AG09309 (cell line): ENCODE measurements at regions not wholly inside any gene's neighbourhood (a gene's known extent, or its start where the extent isn't known, plus 50 kb on each side); places are given as distances from the start of the nearest gene placed in this dataset.
A peak's percentile ranks its signal among the peaks of the same experiment; 100 is the strongest.

Experiments used
- DNase-seq: peaks from one replicate; pipeline ENCODE4 v3.0.0-alpha.2; 2010; ENCODE audit warnings: low read depth
- H3K4me3 ChIP-seq: 2 replicates; pipeline ENCODE4 v1.5.1; 2011; ENCODE audit warnings: mild to moderate bottlenecking, low read depth, low read length, moderate library complexity; ENCODE audit not compliant: control insufficient read depth
- CTCF ChIP-seq: IDR thresholded peaks from 2 replicates; pipeline ENCODE4 v1.5.1; 2011; ENCODE audit warnings: mild to moderate bottlenecking, low read depth, low read length, inconsistent platforms; ENCODE audit not compliant: insufficient read depth, control insufficient read depth; ENCODE audit errors: missing control alignments

DNA sequence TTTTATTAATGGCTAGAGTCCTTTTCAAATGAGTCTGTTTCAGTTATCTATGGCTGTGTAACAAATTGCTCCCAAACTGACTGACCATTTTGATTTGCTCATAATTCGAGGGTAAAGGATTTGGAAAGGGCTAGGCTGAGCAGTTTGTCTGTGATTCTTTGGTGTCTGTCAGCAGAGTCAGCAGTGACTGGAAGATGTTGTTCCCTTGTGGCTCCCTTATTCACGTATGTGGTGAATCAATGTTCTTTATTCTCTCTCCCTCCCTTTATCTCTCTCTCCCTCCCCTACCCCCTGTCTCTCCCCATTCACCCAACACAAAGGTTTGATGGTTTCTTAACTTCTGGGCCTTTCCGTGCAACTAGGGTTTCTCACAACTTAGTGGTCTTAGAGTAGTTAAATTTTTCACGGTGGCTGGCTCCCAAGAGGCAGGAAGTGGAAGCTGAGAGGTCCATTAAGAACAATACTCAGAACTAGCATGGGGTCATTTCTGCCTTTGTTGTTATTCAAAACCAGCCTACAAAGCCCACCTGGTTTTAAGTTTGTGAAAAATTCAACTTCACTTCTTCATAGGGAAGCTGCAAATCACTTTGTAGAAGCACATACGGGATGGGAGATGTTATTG, 772.5 kb upstream of the SLITRK1 start:
- TF ChIP-seq CTCF: no peak
- H3K4me3 ChIP-seq: no peak overlapping the region
- DNase-seq: no peak

DNA sequence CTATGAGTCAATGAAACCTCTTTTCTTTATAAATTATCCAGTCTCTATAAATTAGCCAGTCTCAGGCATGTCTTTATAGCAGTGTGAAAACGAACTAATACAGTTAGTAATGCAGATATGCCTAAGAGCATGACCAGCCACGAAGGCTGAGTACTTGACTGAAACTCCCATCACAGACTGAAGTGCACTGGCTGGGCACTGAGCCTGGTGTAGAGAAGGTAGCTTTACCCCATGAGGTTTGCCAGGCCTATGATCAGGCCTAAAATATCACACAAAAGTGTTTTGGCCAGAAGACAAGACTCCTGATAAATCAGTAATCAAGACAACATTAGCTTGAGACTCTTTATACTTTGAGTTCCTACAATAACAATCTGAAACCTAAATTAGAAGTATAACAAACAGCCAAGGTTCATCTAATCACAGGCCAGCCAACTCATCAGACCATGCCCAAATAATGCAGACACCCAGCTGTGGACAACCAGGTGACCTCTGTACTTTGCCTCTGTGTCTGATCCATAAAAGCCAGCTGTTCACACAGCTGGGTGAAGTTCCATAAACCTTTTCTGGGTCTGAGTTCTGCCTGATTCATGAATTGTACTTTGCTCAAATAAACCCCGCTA, 771.8 kb upstream of the SLITRK1 start:
- H3K4me3 ChIP-seq: no peak overlapping the region
- DNase-seq: no peak
- TF ChIP-seq CTCF: no peak

DNA sequence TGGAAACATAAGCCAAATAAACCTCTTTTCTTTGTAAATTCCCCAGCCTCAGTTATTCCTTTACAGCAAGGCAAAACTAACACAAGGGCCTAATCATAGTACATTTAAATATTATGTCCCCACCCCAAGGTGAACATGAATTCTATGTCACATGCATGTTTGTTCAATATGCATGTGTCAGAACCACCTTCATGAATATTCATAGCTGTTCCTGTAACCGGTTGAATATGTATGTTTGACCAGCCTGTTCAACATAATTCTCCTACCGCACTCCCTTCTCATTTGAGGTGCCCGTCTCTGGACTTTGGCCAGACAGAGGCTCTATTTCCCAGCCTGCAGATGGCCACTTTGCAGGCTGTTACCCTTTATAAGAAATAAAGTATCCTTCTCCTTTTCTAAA, 769.4 kb upstream of the SLITRK1 start:
- TF ChIP-seq CTCF: no peak
- DNase-seq: no peak
- no peak overlapping the region for H3K4me3 ChIP-seq

DNA sequence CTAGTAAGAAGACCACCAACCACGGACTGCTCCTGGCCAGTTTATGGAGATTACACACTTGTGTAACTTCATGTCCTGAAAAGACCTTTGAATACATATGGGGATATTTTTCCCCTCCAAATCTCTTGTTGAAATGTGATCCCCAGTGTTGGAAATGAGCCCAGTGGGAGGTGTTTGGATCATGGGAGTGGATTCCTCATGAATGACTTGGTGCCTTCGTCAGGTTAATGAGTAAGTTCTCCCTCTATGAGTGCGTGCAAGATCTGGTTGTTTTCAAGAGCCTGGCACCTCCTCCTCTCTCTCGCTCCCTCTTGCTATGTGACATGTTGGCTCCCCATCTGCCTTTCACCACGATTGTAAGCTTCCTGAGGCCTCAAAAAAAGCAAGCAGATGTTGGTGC, 769.0 kb upstream of the SLITRK1 start:
- no peak overlapping the region for H3K4me3 ChIP-seq
- DNase-seq: no peak
- TF ChIP-seq CTCF: no peak

- no peak for DNase-seq
- TF ChIP-seq CTCF: no peak
- no peak overlapping the region for H3K4me3 ChIP-seq
Observed at GRCh38 chr13:84649853-84650252, 767.6 kb upstream of the SLITRK1 start.

DNA sequence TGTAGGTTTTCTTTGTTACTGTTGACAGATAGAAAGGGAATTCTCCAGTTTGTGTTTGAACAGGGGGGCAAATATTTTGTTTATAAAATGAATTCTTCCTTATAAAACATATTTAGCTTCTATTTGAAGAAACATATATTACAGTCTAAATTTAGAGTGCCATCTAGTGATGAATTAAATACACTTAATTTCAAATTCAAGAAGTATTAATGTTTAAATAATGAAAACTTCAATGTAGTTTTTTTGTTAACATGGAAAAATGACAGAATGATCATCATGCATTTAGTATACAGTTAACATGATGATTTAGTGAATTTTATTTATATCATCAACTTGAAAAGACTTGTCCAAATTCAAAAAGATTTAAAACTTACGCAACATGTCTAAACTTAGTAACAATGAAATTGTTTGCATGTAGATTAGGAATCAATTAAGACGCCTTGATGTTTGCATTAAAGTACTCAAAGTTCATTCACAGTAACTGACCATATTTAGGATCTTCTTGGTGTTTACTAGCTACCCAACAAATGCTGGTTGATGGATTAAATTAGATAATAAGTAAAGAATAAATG, 765.9 kb upstream of the SLITRK1 start:
- DNase-seq: no peak
- peak; percentile 18 for TF ChIP-seq CTCF
- H3K4me3 ChIP-seq: no peak overlapping the region

GRCh38 chr13:84646957-84647356, 764.7 kb upstream of the SLITRK1 start:
- H3K4me3 ChIP-seq: no peak overlapping the region
- TF ChIP-seq CTCF: no peak

More at GRCh38 chr13:84646957-84647356, 764.7 kb upstream of the SLITRK1 start:
- DNase-seq: no peak
